K562 (cell line): ENCODE measurements at regions not wholly inside any gene's neighbourhood (a gene's known extent, or its start where the extent isn't known, plus 50 kb on each side); places are given as distances from the start of the nearest gene placed in this dataset.

Source experiments
- ATAC-seq: fragments of 200-7000 bp; cut with Tn5 transposase; 3 replicates; pipeline ENCODE4 v1.9.1; 2020; ENCODE audit warnings: moderate library complexity
- BruUV-seq: library from RNA; stranded (reverse); fragments of 400-500 nt; replicated peaks from 2 replicates; lab custom pipeline; 2021; lab: Mats Ljungman, UMichigan
- CTCF ChIA-PET: fragments of 300-600 bp; formaldehyde crosslinking; extraction: SDS; loops from one replicate; lab custom pipeline; 2021; ENCODE audit warnings: low intra/inter-chr PET ratio; lab: Yijun Ruan, JAX
- POLR2A ChIA-PET: fragments of 300-600, 350-650 bp; sonication (Branson Sonifier 250); formaldehyde crosslinking; extraction: SDS; loops from one replicate; lab custom pipeline; 2021; ENCODE audit warnings: antibody characterized with exemption, inconsistent platforms; lab: Yijun Ruan, JAX
- DNase-seq, 4 experiments: peaks; one replicate each; pipeline versions ENCODE4 v3.0.0 to v3.0.0-alpha.2; 2011 to 2018; ENCODE audit warnings: low spot score in 3 of 4, mixed read lengths in 3 of 4; ENCODE audit errors: extremely low read depth in 1 of 4
- FAIRE-seq: peaks from 2 replicates; lab custom pipeline; 2011; peaks lifted over from hg19 to GRCh38; lab: Jason Lieb, UNC
- H2AFZ ChIP-seq: 2 replicates; pipeline ENCODE4 v1.6.0; 2011; ENCODE audit warnings: low read depth, low read length, control low read depth, inconsistent platforms
- H3K27ac ChIP-seq: fragments of 200-600 bp; 3 replicates; pipeline ENCODE4 v1.8.0; 2011; ENCODE audit warnings: low read depth, mild to moderate bottlenecking, control low read depth, inconsistent platforms, low read length, moderate library complexity, mixed read lengths; ENCODE audit errors: extremely low read depth
- H3K27me3 ChIP-seq, 2 experiments: fragments of 300-600 bp in 1 of 2; 2 replicates in 1 of 2; 3 replicates in 1 of 2; pipeline versions ENCODE4 v1.6.0 to v1.8.0; 2011; ENCODE audit warnings: inconsistent platforms in 2 of 2, low read length in 2 of 2, mild to moderate bottlenecking in 1 of 2, mixed read lengths in 1 of 2, moderate library complexity in 1 of 2; ENCODE audit not compliant: control insufficient read depth in 2 of 2, insufficient read depth in 2 of 2
- H3K36me3 ChIP-seq: fragments of 300-600 bp; 3 replicates; pipeline ENCODE4 v1.8.0; 2011; ENCODE audit warnings: mild to moderate bottlenecking, low read length, inconsistent platforms; ENCODE audit not compliant: control insufficient read depth, insufficient read depth
- H3K4me1 ChIP-seq, 2 experiments: fragments of 200-600 bp in 1 of 2; replicated peaks in 1 of 2; 2 replicates in 1 of 2; 3 replicates in 1 of 2; pipeline versions ENCODE4 v1.5.1 to v1.8.0; 2011; ENCODE audit warnings: inconsistent platforms in 2 of 2, low read length in 2 of 2, mild to moderate bottlenecking in 1 of 2, mixed read lengths in 1 of 2, moderate library complexity in 1 of 2; ENCODE audit not compliant: control insufficient read depth in 2 of 2, insufficient read depth in 2 of 2
- H3K4me2 ChIP-seq: 2 replicates; pipeline ENCODE4 v1.6.1; 2011; ENCODE audit warnings: low read length, control low read depth, inconsistent platforms, mixed read lengths; ENCODE audit not compliant: insufficient read depth
- H3K4me3 ChIP-seq: fragments of 200-600 bp; sonication (generic), shearing (Covaris generic); 2 replicates; pipeline ENCODE4 v1.5.1; 2016; ENCODE audit warnings: control low read depth, inconsistent platforms
- H3K79me2 ChIP-seq: fragments of 200-600 bp; 3 replicates; pipeline ENCODE4 v1.8.0; 2011; ENCODE audit warnings: low read length, inconsistent platforms; ENCODE audit not compliant: control insufficient read depth, insufficient read depth
- H3K9ac ChIP-seq, 2 experiments: 2 replicates each; pipeline versions ENCODE4 v1.6.0 to v1.6.1; 2011; ENCODE audit warnings: low read depth in 2 of 2, low read length in 2 of 2, control low read depth in 1 of 2, inconsistent platforms in 1 of 2, mild to moderate bottlenecking in 1 of 2, mixed read lengths in 1 of 2; ENCODE audit not compliant: insufficient read depth in 1 of 2
- H3K9me1 ChIP-seq: one replicate; pipeline ENCODE4 v1.6.0; 2011; ENCODE audit warnings: inconsistent platforms, mild to moderate bottlenecking, low read length, moderate library complexity; ENCODE audit not compliant: control insufficient read depth, insufficient read depth
- H3K9me3 ChIP-seq: replicated peaks from 2 replicates; pipeline ENCODE4 v1.5.1; 2011; ENCODE audit warnings: low read depth, low read length, inconsistent platforms; ENCODE audit not compliant: control insufficient read depth, insufficient read depth
- H4K20me1 ChIP-seq: replicated peaks from 2 replicates; pipeline ENCODE4 v1.6.1; 2011; ENCODE audit warnings: low read length, inconsistent platforms, mixed read lengths; ENCODE audit not compliant: control insufficient read depth, insufficient read depth
- BACH1 ChIP-seq: fragments of 200-800 bp; sonication (Bioruptor generic); IDR thresholded peaks from 2 replicates; pipeline ENCODE4 v1.6.1; 2016; ENCODE audit warnings: missing genetic modification characterization, missing compliant biosample characterization
- CBX5 ChIP-seq: IDR thresholded peaks from 2 replicates; pipeline ENCODE4 v1.6.1; 2014; ENCODE audit warnings: low read depth, borderline replicate concordance
- CHD1 ChIP-seq: fragments of 200-600 bp; sonication (generic); IDR thresholded peaks from one replicate; pipeline ENCODE4 v1.6.1; 2012; ENCODE audit warnings: mild to moderate bottlenecking, moderate library complexity, low read length, inconsistent platforms
- SIX5 ChIP-seq, 2 experiments: IDR thresholded peaks; 2 replicates each; pipeline ENCODE4 v1.6.1; 2011; ENCODE audit warnings: low read length in 2 of 2, borderline replicate concordance in 1 of 2, low read depth in 1 of 2, mild to moderate bottlenecking in 1 of 2, moderate library complexity in 1 of 2; ENCODE audit not compliant: insufficient read depth in 1 of 2
- WGBS: fragments of 100-300 bp; shearing (Covaris generic); methylation state at CpG from one replicate; pipeline ENCODE4 v1.1.6; 2016; ENCODE audit warnings: low coverage, mixed read lengths; ENCODE audit not compliant: insufficient coverage; ENCODE audit errors: missing lambda C conversion rate; 5-methylcytosine and 5-hydroxymethylcytosine counted together
- in situ Hi-C: fragments of 300-500 bp; cut with MboI; formaldehyde crosslinking; loops from 4 replicates; pipeline ENCODE4 v1.15.0; 2018; ENCODE audit warnings: inconsistent platforms, mixed read lengths
- intact Hi-C: fragments of 100-400 bp; cut with micrococcal nuclease; formaldehyde crosslinking; loops from 2 replicates; pipeline ENCODE4 v1.14.2; 2022
- TF ChIP-seq, protein P1 (sequence below): fragments of 450-650 bp; IDR thresholded peaks from one replicate; pipeline ENCODE4 v1.6.1; 2018; ENCODE audit warnings: mild to moderate bottlenecking, moderate library complexity; ENCODE audit not compliant: partially characterized antibody
- TF ChIP-seq, protein P2 (sequence below): fragments of 450-650 bp; IDR thresholded peaks from 2 replicates; pipeline ENCODE4 v1.6.1; 2016; ENCODE audit warnings: low read depth
- TF ChIP-seq, protein P3 (sequence below): IDR thresholded peaks from 2 replicates; pipeline ENCODE4 v1.6.1; 2016; ENCODE audit warnings: missing genetic modification characterization, missing compliant biosample characterization

DNA sequence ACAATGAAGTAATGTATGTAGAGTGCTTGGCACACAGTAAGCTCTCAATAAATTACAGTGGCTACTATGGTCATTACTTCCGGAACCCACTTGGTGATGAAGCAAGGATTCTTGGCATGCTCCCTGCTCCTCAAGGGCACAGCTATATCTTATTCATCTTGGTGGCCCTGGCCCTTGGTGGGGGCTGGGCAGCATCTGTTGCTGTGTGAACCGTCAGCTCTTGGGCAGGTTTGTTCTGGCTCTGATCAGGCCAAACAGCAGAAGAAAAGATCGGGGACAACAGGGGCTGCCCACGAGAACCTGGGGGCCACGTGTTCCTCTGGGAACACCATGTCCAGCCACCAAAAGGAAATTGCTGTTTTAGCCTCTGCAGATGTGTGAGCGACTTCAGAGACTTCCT, 136.9 kb upstream of the SYT13 start:
- FAIRE-seq, result no peak
- no peaks in the 10 kb centered on the region for H4K20me1 ChIP-seq
- H3K79me2 ChIP-seq, result no peaks in the 10 kb centered on the region
- no peak overlapping the region for H3K9ac ChIP-seq
- H3K36me3 ChIP-seq, result no peaks in the 10 kb centered on the region
- ChIA-PET POLR2A (interaction anchor here (0.6 kb wide), 1 partner anchor 186 kb away, joined by 3 read pairs; no protein-coding TSS in a partner anchor), CTCF (no interaction called here)
- no peak overlapping the region for H3K27ac ChIP-seq
- no peak overlapping the region for H3K4me2 ChIP-seq
- WGBS, result 0% methylated on average over 6 of the region's 6 CpGs
- peaks cover 4 to 20% of the 10 kb centered on the region in 2 experiments; a peak in 3 of 5 replicates for H3K27me3 ChIP-seq
- TF ChIP-seq BACH1 (tag), result no peak
- no peak for TF ChIP-seq CHD1
- TF ChIP-seq CBX5, result no peak
- TF ChIP-seq SIX5 (IDR thresholded peaks at IDR 0.05; ENCODE audit: borderline replicate concordance in 1 of 2, insufficient read depth in 1 of 2, low read depth in 1 of 2, low read length in 2 of 2), result no peak
- TF ChIP-seq, protein P1, sequence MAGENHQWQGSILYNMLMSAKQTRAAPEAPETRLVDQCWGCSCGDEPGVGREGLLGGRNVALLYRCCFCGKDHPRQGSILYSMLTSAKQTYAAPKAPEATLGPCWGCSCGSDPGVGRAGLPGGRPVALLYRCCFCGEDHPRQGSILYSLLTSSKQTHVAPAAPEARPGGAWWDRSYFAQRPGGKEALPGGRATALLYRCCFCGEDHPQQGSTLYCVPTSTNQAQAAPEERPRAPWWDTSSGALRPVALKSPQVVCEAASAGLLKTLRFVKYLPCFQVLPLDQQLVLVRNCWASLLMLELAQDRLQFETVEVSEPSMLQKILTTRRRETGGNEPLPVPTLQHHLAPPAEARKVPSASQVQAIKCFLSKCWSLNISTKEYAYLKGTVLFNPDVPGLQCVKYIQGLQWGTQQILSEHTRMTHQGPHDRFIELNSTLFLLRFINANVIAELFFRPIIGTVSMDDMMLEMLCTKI, result no peak
- TF ChIP-seq, protein P2, sequence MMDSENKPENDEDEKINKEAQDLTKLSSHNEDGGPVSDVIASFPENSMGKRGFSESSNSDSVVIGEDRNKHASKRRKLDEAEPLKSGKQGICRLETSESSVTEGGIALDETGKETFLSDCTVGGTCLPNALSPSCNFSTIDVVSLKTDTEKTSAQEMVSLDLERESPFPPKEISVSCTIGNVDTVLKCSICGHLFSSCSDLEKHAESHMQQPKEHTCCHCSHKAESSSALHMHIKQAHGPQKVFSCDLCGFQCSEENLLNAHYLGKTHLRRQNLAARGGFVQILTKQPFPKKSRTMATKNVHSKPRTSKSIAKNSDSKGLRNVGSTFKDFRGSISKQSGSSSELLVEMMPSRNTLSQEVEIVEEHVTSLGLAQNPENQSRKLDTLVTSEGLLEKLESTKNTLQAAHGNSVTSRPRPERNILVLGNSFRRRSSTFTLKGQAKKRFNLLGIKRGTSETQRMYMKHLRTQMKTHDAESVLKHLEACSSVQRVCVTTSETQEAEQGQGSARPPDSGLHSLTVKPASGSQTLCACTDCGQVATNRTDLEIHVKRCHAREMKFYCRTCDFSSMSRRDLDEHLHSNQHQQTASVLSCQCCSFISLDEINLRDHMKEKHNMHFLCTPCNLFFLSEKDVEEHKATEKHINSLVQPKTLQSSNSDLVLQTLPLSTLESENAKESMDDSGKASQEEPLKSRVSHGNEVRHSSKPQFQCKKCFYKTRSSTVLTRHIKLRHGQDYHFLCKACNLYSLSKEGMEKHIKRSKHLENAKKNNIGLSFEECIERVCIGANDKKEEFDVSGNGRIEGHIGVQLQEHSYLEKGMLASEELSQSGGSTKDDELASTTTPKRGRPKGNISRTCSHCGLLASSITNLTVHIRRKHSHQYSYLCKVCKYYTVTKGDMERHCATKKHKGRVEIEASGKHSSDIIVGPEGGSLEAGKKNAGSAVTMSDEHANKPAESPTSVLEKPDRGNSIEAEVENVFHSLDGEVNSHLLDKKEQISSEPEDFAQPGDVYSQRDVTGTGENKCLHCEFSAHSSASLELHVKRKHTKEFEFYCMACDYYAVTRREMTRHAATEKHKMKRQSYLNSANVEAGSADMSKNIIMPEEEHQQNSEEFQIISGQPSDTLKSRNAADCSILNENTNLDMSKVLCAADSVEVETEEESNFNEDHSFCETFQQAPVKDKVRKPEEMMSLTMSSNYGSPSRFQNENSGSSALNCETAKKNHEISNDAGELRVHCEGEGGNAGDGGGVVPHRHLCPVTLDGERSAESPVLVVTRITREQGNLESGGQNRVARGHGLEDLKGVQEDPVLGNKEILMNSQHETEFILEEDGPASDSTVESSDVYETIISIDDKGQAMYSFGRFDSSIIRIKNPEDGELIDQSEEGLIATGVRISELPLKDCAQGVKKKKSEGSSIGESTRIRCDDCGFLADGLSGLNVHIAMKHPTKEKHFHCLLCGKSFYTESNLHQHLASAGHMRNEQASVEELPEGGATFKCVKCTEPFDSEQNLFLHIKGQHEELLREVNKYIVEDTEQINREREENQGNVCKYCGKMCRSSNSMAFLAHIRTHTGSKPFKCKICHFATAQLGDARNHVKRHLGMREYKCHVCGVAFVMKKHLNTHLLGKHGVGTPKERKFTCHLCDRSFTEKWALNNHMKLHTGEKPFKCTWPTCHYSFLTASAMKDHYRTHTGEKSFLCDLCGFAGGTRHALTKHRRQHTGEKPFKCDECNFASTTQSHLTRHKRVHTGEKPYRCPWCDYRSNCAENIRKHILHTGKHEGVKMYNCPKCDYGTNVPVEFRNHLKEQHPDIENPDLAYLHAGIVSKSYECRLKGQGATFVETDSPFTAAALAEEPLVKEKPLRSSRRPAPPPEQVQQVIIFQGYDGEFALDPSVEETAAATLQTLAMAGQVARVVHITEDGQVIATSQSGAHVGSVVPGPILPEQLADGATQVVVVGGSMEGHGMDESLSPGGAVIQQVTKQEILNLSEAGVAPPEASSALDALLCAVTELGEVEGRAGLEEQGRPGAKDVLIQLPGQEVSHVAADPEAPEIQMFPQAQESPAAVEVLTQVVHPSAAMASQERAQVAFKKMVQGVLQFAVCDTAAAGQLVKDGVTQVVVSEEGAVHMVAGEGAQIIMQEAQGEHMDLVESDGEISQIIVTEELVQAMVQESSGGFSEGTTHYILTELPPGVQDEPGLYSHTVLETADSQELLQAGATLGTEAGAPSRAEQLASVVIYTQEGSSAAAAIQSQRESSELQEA, result no peak
- TF ChIP-seq, protein P3, sequence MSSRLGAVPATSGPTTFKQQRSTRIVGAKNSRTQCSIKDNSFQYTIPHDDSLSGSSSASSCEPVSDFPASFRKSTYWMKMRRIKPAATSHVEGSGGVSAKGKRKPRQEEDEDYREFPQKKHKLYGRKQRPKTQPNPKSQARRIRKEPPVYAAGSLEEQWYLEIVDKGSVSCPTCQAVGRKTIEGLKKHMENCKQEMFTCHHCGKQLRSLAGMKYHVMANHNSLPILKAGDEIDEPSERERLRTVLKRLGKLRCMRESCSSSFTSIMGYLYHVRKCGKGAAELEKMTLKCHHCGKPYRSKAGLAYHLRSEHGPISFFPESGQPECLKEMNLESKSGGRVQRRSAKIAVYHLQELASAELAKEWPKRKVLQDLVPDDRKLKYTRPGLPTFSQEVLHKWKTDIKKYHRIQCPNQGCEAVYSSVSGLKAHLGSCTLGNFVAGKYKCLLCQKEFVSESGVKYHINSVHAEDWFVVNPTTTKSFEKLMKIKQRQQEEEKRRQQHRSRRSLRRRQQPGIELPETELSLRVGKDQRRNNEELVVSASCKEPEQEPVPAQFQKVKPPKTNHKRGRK, result no peak
- BruUV-seq, result no TSS peak
- H3K4me1 ChIP-seq, result no peaks in the 10 kb centered on the region
- in situ Hi-C loops, result no loop called here
- no peak overlapping the region for H2AFZ ChIP-seq
- intact Hi-C loops, result no loop called here
- no peak overlapping the region for H3K4me3 ChIP-seq
- no peaks in the 10 kb centered on the region for H3K9me1 ChIP-seq
- H3K9me3 ChIP-seq, result no peaks in the 10 kb centered on the region
- no peak for DNase-seq
- no peak for ATAC-seq
